ENCODE measurements at regions not wholly inside any gene's neighbourhood (a gene's known extent, or its start where the extent isn't known, plus 50 kb on each side); places are given as distances from the start of the nearest gene placed in this dataset.

GRCh38 chr12:98238515-98239130 lies 276.8 kb upstream of the TMPO start:
- no peak for DNase-seq (ENCODE audit: low read depth in 2 of 3, low spot score in 2 of 3)

- DNase-seq (ENCODE audit: low read depth in 2 of 3, low spot score in 2 of 3) = no peak
Observed at GRCh38 chr12:98243190-98243589, 272.2 kb upstream of the TMPO start.

- DNase-seq (ENCODE audit: low read depth in 2 of 3, low spot score in 2 of 3) = no peak
Observed at GRCh38 chr12:98244136-98244535, 271.3 kb upstream of the TMPO start.

- no peak for DNase-seq (ENCODE audit: low read depth in 2 of 3, low spot score in 2 of 3)
Observed at GRCh38 chr12:98253207-98254037, 262.0 kb upstream of the TMPO start.

- no peak for DNase-seq (ENCODE audit: low read depth in 2 of 3, low spot score in 2 of 3)
Observed at GRCh38 chr12:98256830-98257229, 258.6 kb upstream of the TMPO start.

- no peak for DNase-seq (ENCODE audit: low read depth in 2 of 3, low spot score in 2 of 3)
Observed at GRCh38 chr12:98259693-98260092, 255.7 kb upstream of the TMPO start.

- DNase-seq (ENCODE audit: low read depth in 2 of 3, low spot score in 2 of 3) = no peak
Observed at GRCh38 chr12:98260276-98260675, 255.1 kb upstream of the TMPO start.

GRCh38 chr12:98262902-98263301 lies 252.5 kb upstream of the TMPO start:
- DNase-seq (ENCODE audit: low read depth in 2 of 3, low spot score in 2 of 3) = no peak

- no peak for DNase-seq (ENCODE audit: low read depth in 2 of 3, low spot score in 2 of 3)
Observed at GRCh38 chr12:98274430-98275130, 240.8 kb upstream of the TMPO start.

GRCh38 chr12:98275131-98275475 lies 240.3 kb upstream of the TMPO start:
- DNase-seq (ENCODE audit: low read depth in 2 of 3, low spot score in 2 of 3) = no peak

- no peak for DNase-seq (ENCODE audit: low read depth in 2 of 3, low spot score in 2 of 3)
Observed at GRCh38 chr12:98280152-98280551, 235.2 kb upstream of the TMPO start.

- no peak for DNase-seq (ENCODE audit: low read depth in 2 of 3, low spot score in 2 of 3)
Observed at GRCh38 chr12:98280621-98281020, 234.8 kb upstream of the TMPO start.

GRCh38 chr12:98291828-98292227 lies 223.6 kb upstream of the TMPO start:
- no peak for DNase-seq (ENCODE audit: low read depth in 2 of 3, low spot score in 2 of 3)

GRCh38 chr12:98294051-98294805 lies 221.2 kb upstream of the TMPO start:
- DNase-seq (ENCODE audit: low read depth in 2 of 3, low spot score in 2 of 3) = no peak

- no peak for DNase-seq (ENCODE audit: low read depth in 2 of 3, low spot score in 2 of 3)
Observed at GRCh38 chr12:98295681-98296080, 219.7 kb upstream of the TMPO start.

- DNase-seq (ENCODE audit: low read depth in 2 of 3, low spot score in 2 of 3) = no peak
Observed at GRCh38 chr12:98296462-98297079, 218.8 kb upstream of the TMPO start.

- no peak for DNase-seq (ENCODE audit: low read depth in 2 of 3, low spot score in 2 of 3)
Observed at GRCh38 chr12:98297538-98297937, 217.9 kb upstream of the TMPO start.

- no peak for DNase-seq (ENCODE audit: low read depth in 2 of 3, low spot score in 2 of 3)
Observed at GRCh38 chr12:98308141-98308540, 207.2 kb upstream of the TMPO start.

- no peak for DNase-seq (ENCODE audit: low read depth in 2 of 3, low spot score in 2 of 3)
Observed at GRCh38 chr12:98317939-98318899, 197.2 kb upstream of the TMPO start.

Measured in hematopoietic multipotent progenitor cell (in vitro differentiated cells).